GM12878 (cell line): ENCODE measurements at regions not wholly inside any gene's neighbourhood (a gene's known extent, or its start where the extent isn't known, plus 50 kb on each side); places are given as distances from the start of the nearest gene placed in this dataset.

Experiments
- ATAC-seq: fragments of 200-7000 bp; cut with Tn5 transposase; 3 replicates; pipeline ENCODE4 v1.9.1; 2020; ENCODE audit warnings: mild to moderate bottlenecking, moderate library complexity
- BruUV-seq: library from RNA; stranded (reverse); fragments of 400-500 nt; replicated peaks from 2 replicates; lab custom pipeline; 2021; lab: Mats Ljungman, UMichigan
- CTCF ChIA-PET: fragments of 300-600 bp; sonication (Branson Sonifier 250); formaldehyde crosslinking; extraction: SDS; loops from one replicate; lab custom pipeline; 2021; ENCODE audit warnings: inconsistent platforms; lab: Yijun Ruan, JAX
- POLR2A ChIA-PET: fragments of 350-600 bp; formaldehyde crosslinking; extraction: SDS; loops from one replicate; lab custom pipeline; 2021; ENCODE audit warnings: inconsistent platforms; lab: Charles Lee
- RAD21 ChIA-PET: fragments of 300-600 bp; sonication (Branson Sonifier 250); formaldehyde crosslinking; loops from one replicate; lab custom pipeline; 2023; ENCODE audit warnings: antibody characterized with exemption; ENCODE audit not compliant: unreplicated experiment; lab: Charles Lee
- SMC1A ChIA-PET: fragments of 300-600 bp; sonication (Branson Sonifier 250); formaldehyde crosslinking; loops from one replicate; lab custom pipeline; 2023; ENCODE audit not compliant: unreplicated experiment, uncharacterized antibody; lab: Charles Lee
- DNase-seq: peaks from one replicate; pipeline ENCODE4 v3.0.0-alpha.2; 2011; ENCODE audit warnings: low read depth, low spot score
- FAIRE-seq: peaks from 3 replicates; lab custom pipeline; 2011; peaks lifted over from hg19 to GRCh38; lab: Jason Lieb, UNC
- H2AFZ ChIP-seq: 2 replicates; pipeline ENCODE4 v1.6.0; 2011; ENCODE audit warnings: low read depth, low read length, control low read depth; ENCODE audit not compliant: control insufficient read depth
- H3K27ac ChIP-seq: 2 replicates; pipeline ENCODE4 v1.5.1; 2011; ENCODE audit warnings: control low read depth; ENCODE audit not compliant: control insufficient read depth, insufficient read depth
- H3K27me3 ChIP-seq, 2 experiments: replicated peaks in 1 of 2; 2 replicates each; pipeline versions ENCODE4 v1.6.0 to v1.6.1; 2011; ENCODE audit warnings: low read length in 1 of 2; ENCODE audit not compliant: control insufficient read depth in 2 of 2, insufficient read depth in 2 of 2
- H3K36me3 ChIP-seq, 2 experiments: 2 replicates each; pipeline ENCODE4 v1.5.1; 2011; ENCODE audit warnings: low read length in 1 of 2; ENCODE audit not compliant: control insufficient read depth in 2 of 2, insufficient read depth in 2 of 2
- H3K4me1 ChIP-seq: 2 replicates; pipeline ENCODE4 v1.6.1; 2011; ENCODE audit warnings: mild to moderate bottlenecking, low read length, moderate library complexity, mixed read lengths; ENCODE audit not compliant: control insufficient read depth, insufficient read depth
- H3K4me2 ChIP-seq: 2 replicates; pipeline ENCODE4 v1.6.0; 2011; ENCODE audit warnings: control low read depth; ENCODE audit not compliant: control insufficient read depth, insufficient read depth
- H3K4me3 ChIP-seq: fragments of 200-600 bp; sonication (generic); 2 replicates; pipeline ENCODE4 v1.5.1; 2016
- H3K79me2 ChIP-seq: 2 replicates; pipeline ENCODE4 v1.6.0; 2011; ENCODE audit warnings: low read length; ENCODE audit not compliant: control insufficient read depth, insufficient read depth
- H3K9ac ChIP-seq: 2 replicates; pipeline ENCODE4 v1.8.0; 2011; ENCODE audit warnings: low read length, control low read depth, mixed read lengths; ENCODE audit not compliant: control insufficient read depth, insufficient read depth
- H3K9me3 ChIP-seq: replicated peaks from 3 replicates; pipeline ENCODE4 v1.5.1; 2011; ENCODE audit warnings: mild to moderate bottlenecking, low read length; ENCODE audit not compliant: control insufficient read depth, insufficient read depth
- H4K20me1 ChIP-seq: 2 replicates; pipeline ENCODE4 v1.6.0; 2011; ENCODE audit not compliant: control insufficient read depth, insufficient read depth
- ASH2L ChIP-seq: fragments of 300-600, 200-600 bp; sonication (generic); IDR thresholded peaks from 2 replicates; pipeline ENCODE4 v1.6.1; 2017; ENCODE audit warnings: low read depth, mild to moderate bottlenecking, borderline replicate concordance
- CEBPB ChIP-seq, 2 experiments: fragments of 150-350 bp in 1 of 2; IDR thresholded peaks; 2 replicates each; pipeline ENCODE4 v1.6.1; 2012 to 2014; ENCODE audit warnings: low read depth in 2 of 2, low read length in 2 of 2, borderline replicate concordance in 1 of 2, inconsistent platforms in 1 of 2
- CEBPZ ChIP-seq: fragments of 150-350 bp; IDR thresholded peaks from 2 replicates; pipeline ENCODE4 v1.6.1; 2016; ENCODE audit warnings: low read depth, low read length
- TARDBP ChIP-seq: IDR thresholded peaks from 2 replicates; pipeline ENCODE4 v1.6.1; 2016; ENCODE audit warnings: borderline replicate concordance
- ZNF217 ChIP-seq: fragments of 450-650 bp; IDR thresholded peaks from 2 replicates; pipeline ENCODE4 v1.6.1; 2017; ENCODE audit warnings: antibody characterized with exemption, mild to moderate bottlenecking
- ZNF274 ChIP-seq: IDR thresholded peaks from one replicate; pipeline ENCODE4 v1.8.0; 2011; ENCODE audit not compliant: insufficient read length, insufficient read depth
- ZNF687 ChIP-seq: fragments of 450-650 bp; IDR thresholded peaks from 2 replicates; pipeline ENCODE4 v1.6.1; 2017; ENCODE audit warnings: mild to moderate bottlenecking, moderate library complexity
- WGBS: methylation state at CpG from one replicate; pipeline ENCODE4 v1.1.6; 2016; ENCODE audit warnings: low lambda C conversion rate; ENCODE audit not compliant: insufficient replicate concordance, insufficient coverage; ENCODE audit errors: missing lambda C conversion rate; 5-methylcytosine and 5-hydroxymethylcytosine counted together
- in situ Hi-C: fragments of 300-500 bp; cut with MboI; formaldehyde crosslinking; loops from 9 replicates; pipeline ENCODE4 v1.14.3; 2018; ENCODE audit warnings: mixed read lengths
- intact Hi-C: fragments of 100-400 bp; cut with micrococcal nuclease; formaldehyde crosslinking; loops from one replicate; pipeline ENCODE4 v1.14.2; 2022; ENCODE audit not compliant: unreplicated experiment

- TF ChIP-seq CEBPB (IDR thresholded peaks at IDR 0.05; ENCODE audit: borderline replicate concordance in 1 of 2, low read depth in 2 of 2, low read length in 2 of 2) (no peak), ZNF217 (no peak)
Observed at GRCh38 chr12:83818881-83819280, 1093.7 kb downstream of the SLC6A15 start (continued).

- intact Hi-C loops (no loop called here), in situ Hi-C loops (loop anchor here (25.0 kb wide), 1 partner anchor 805 kb away; no protein-coding TSS in a partner anchor)
- 0% methylated on average over 1 of the region's 1 CpG for WGBS
- RAD21 ChIA-PET: no interaction called here
- Histone ChIP-seq H3K79me2 (no peaks in the 10 kb centered on the region), H2AFZ (no peak overlapping the region), H4K20me1 (no peaks in the 10 kb centered on the region), H3K27me3 (no peaks in the 10 kb centered on the region), H3K9me3 (no peaks in the 10 kb centered on the region), H3K36me3 (no peaks in the 10 kb centered on the region), H3K4me1 (no peaks in the 10 kb centered on the region), H3K4me3 (no peak overlapping the region), H3K9ac (no peak overlapping the region), H3K27ac (no peak overlapping the region), H3K4me2 (no peak overlapping the region)
- POLR2A ChIA-PET: no interaction called here
- CTCF ChIA-PET: interaction anchor here (1.8 kb wide), 1 partner anchor 9 kb away, joined by 5 read pairs; no protein-coding TSS in a partner anchor
- TF ChIP-seq CEBPZ: no peak
- no peak for TF ChIP-seq TARDBP
- TF ChIP-seq ASH2L: no peak
- no peak for TF ChIP-seq ZNF687
- TF ChIP-seq ZNF274: no peak
- FAIRE-seq (no peak), ATAC-seq (no peak), DNase-seq (no peak)
- BruUV-seq: no TSS peak
- SMC1A ChIA-PET: no interaction called here
Observed at GRCh38 chr12:83817730-83818129, 1094.9 kb downstream of the SLC6A15 start.
